Suprapubic skin (tissue), 4 donors: ENCODE measurements at regions not wholly inside any gene's neighbourhood (a gene's known extent, or its start where the extent isn't known, plus 50 kb on each side); places are given as distances from the start of the nearest gene placed in this dataset.

Experiments
- DNase-seq, 2 donors: peaks; one replicate each; pipeline ENCODE4 v3.0.0-alpha.2; 2019; ENCODE audit warnings: low spot score in 2 of 2
- H3K27ac ChIP-seq: fragments of 200-600 bp; sonication (generic); one replicate; pipeline ENCODE4 v1.5.1; 2019
- H3K27me3 ChIP-seq: fragments of 200-600 bp; sonication (generic); one replicate; pipeline ENCODE4 v1.5.1; 2019
- H3K36me3 ChIP-seq: fragments of 200-600 bp; sonication (generic); one replicate; pipeline ENCODE4 v1.5.1; 2019
- H3K4me1 ChIP-seq: fragments of 200-600 bp; sonication (generic); one replicate; pipeline ENCODE4 v1.5.1; 2019
- H3K4me3 ChIP-seq: fragments of 200-600 bp; sonication (generic); one replicate; pipeline ENCODE4 v1.5.1; 2019; ENCODE audit warnings: mild to moderate bottlenecking
- H3K9me3 ChIP-seq: fragments of 200-600 bp; sonication (generic); one replicate; pipeline ENCODE4 v1.5.1; 2019
- EP300 ChIP-seq: sonication (generic); formaldehyde crosslinking; IDR thresholded peaks from one replicate; pipeline ENCODE4 v1.6.1; 2017; ENCODE audit warnings: antibody characterized with exemption
- POLR2A ChIP-seq, 2 donors: fragments of 450-650 bp; IDR thresholded peaks; one replicate each; pipeline ENCODE4 v1.6.1; 2017; ENCODE audit warnings: antibody characterized with exemption in 2 of 2, mild to moderate bottlenecking in 2 of 2, moderate library complexity in 2 of 2
- POLR2AphosphoS5 ChIP-seq, 3 donors: sonication (generic); formaldehyde crosslinking; IDR thresholded peaks; one replicate each; pipeline ENCODE4 v1.6.1; 2017; ENCODE audit warnings: antibody characterized with exemption in 3 of 3
- WGBS: methylation state at CpG from one replicate; pipeline ENCODE4 v1.1.5; 2018; 5-methylcytosine and 5-hydroxymethylcytosine counted together
- TF ChIP-seq, protein P1 (sequence below), 2 donors: fragments of 200-600 bp in 1 of 2; fragments of 450-650 bp in 1 of 2; sonication (generic) in 1 of 2; IDR thresholded peaks; one replicate each; pipeline ENCODE4 v1.5.1; 2016 to 2019; ENCODE audit warnings: antibody characterized with exemption in 2 of 2, mild to moderate bottlenecking in 1 of 2, moderate library complexity in 1 of 2

DNA sequence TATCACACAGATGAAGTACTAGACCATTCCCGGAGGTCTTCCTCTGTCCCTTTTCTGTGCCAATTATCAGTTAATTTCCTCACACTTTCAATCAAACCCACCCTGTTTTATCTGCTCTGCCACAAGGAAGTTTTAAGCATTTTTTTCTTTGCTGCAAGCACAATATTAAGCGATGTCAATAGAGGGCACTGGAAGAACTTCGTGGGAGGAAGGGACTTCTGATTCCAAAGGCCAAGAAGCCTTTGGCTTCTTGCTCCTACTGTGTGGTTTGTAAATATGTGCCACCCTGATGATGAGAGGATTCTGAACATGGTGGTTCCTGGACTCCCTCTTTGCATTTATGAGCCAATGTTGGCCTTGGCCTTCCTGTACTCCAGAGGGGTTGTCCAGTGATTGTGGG is 1712.5 kb upstream of the C9orf72 start:
- DNase-seq, result no peak
- Histone ChIP-seq H3K27ac (no peak overlapping the region), H3K36me3 (no peaks in the 10 kb centered on the region), H3K4me3 (no peak overlapping the region), H3K27me3 (no peaks in the 10 kb centered on the region), H3K4me1 (no peaks in the 10 kb centered on the region), H3K9me3 (no peaks in the 10 kb centered on the region)
- TF ChIP-seq POLR2A (IDR thresholded peaks at IDR 0.05), result no peak
- TF ChIP-seq, protein P1, sequence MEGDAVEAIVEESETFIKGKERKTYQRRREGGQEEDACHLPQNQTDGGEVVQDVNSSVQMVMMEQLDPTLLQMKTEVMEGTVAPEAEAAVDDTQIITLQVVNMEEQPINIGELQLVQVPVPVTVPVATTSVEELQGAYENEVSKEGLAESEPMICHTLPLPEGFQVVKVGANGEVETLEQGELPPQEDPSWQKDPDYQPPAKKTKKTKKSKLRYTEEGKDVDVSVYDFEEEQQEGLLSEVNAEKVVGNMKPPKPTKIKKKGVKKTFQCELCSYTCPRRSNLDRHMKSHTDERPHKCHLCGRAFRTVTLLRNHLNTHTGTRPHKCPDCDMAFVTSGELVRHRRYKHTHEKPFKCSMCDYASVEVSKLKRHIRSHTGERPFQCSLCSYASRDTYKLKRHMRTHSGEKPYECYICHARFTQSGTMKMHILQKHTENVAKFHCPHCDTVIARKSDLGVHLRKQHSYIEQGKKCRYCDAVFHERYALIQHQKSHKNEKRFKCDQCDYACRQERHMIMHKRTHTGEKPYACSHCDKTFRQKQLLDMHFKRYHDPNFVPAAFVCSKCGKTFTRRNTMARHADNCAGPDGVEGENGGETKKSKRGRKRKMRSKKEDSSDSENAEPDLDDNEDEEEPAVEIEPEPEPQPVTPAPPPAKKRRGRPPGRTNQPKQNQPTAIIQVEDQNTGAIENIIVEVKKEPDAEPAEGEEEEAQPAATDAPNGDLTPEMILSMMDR (IDR thresholded peaks at IDR 0.05), result no peak
- no peak for TF ChIP-seq POLR2AphosphoS5 (IDR thresholded peaks at IDR 0.05)
- no peak for TF ChIP-seq EP300
- WGBS, result 52% methylated on average over 3 of the region's 3 CpGs

DNA sequence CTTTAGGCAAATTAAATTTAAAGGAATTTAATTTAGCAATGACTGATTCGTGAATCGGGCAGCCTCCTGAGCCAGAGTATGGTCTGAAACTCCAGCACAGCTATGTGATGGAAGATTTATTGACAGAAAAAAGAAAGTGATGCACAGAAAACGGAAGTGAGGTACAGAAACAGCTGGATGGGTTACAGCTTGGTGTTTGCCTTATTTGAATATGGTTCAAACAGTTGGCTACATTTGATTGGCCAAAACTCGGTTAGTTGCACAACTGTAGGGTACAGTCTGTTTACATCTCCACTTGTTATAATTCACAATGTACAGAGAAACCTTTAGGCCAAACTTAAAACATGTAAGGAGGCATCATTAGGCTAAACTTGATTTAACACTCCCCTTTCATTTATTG is 1716.1 kb upstream of the C9orf72 start:
- WGBS, result 61% methylated on average over 4 of the region's 4 CpGs
- no peak overlapping the region for H3K4me3 ChIP-seq
- no peaks in the 10 kb centered on the region for H3K36me3 ChIP-seq
- H3K27me3 ChIP-seq, result no peaks in the 10 kb centered on the region
- no peak for DNase-seq
- no peak overlapping the region for H3K27ac ChIP-seq
- no peaks in the 10 kb centered on the region for H3K4me1 ChIP-seq
- H3K9me3 ChIP-seq, result no peaks in the 10 kb centered on the region
- TF ChIP-seq POLR2AphosphoS5 (IDR thresholded peaks at IDR 0.05) (no peak), EP300 (no peak), POLR2A (IDR thresholded peaks at IDR 0.05) (no peak)
- TF ChIP-seq, protein P1 (IDR thresholded peaks at IDR 0.05), result no peak

DNA sequence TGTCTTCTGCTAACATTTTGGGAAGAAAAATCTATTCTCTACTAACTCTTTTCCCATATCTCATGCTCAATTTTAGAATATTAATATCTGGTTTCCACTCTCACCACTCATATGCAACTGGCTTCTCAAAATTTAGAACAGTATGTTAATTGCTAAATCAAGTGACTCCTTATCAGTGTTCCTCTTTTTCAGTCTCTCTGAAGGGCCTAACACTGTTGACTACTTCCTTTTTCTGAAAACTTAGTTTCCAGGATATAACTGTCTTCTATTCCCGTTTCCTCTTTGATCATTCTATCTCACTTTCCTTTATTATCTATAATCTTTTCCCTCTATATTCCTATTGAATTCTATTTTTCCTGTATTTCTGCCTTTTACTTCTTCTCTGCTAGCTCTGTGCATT is 1717.2 kb upstream of the C9orf72 start:
- TF ChIP-seq EP300, result no peak
- TF ChIP-seq POLR2A (IDR thresholded peaks at IDR 0.05), result no peak
- TF ChIP-seq, protein P1 (IDR thresholded peaks at IDR 0.05), result no peak
- no peak for TF ChIP-seq POLR2AphosphoS5 (IDR thresholded peaks at IDR 0.05)
- 65% methylated on average over 1 of the region's 1 CpG for WGBS
- Histone ChIP-seq H3K9me3 (no peaks in the 10 kb centered on the region), H3K4me3 (no peak overlapping the region), H3K27ac (no peak overlapping the region), H3K36me3 (no peaks in the 10 kb centered on the region), H3K4me1 (no peaks in the 10 kb centered on the region), H3K27me3 (no peaks in the 10 kb centered on the region)
- no peak for DNase-seq

DNA sequence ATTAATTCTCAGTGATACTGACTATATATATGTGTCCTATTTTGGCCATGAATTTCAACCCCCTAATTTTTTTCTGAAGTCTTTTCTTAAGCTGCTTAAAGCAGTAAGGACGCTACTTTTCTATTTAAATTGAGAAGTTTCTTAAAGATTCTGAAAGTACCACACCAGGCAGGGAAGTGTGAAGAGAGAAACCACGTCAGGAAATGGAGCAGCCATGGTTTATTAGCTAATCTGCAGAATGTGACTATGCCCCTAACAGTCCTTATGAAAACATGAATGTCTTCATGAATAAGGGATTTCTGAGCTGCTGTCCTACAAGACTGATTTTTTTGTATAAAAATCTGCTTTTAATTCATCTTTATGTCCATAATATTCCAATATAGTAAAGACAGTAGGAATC is 1724.3 kb upstream of the C9orf72 start:
- Histone ChIP-seq H3K27me3 (no peaks in the 10 kb centered on the region), H3K27ac (no peak overlapping the region), H3K9me3 (no peaks in the 10 kb centered on the region), H3K4me3 (no peak overlapping the region), H3K4me1 (no peaks in the 10 kb centered on the region), H3K36me3 (no peaks in the 10 kb centered on the region)
- no peak for DNase-seq
- no peak for TF ChIP-seq POLR2A (IDR thresholded peaks at IDR 0.05)
- no peak for TF ChIP-seq POLR2AphosphoS5 (IDR thresholded peaks at IDR 0.05)
- no peak for TF ChIP-seq EP300
- TF ChIP-seq, protein P1 (IDR thresholded peaks at IDR 0.05), result no peak
- WGBS, result 57% methylated on average over 2 of the region's 2 CpGs

DNA sequence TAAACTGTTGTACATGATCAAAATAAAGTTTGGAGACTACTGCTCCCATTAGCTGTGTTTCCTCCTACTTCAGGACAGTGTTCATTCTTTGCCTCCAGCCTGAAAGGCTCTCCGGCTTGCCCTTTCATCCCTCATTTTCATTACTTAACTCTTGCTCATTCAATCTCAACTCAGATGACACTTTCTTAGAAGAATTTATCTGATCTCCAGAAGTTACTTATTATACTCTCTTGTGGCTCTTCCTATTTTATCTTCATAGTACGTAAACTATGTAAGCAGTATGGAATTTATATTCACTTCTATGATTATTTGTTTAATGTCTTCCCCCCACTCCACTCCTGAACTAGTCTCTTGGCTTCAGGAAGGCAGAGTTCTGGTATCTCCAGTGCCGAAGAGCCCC is 1737.9 kb upstream of the C9orf72 start:
- Histone ChIP-seq H3K9me3 (no peaks in the 10 kb centered on the region), H3K27ac (no peak overlapping the region), H3K36me3 (no peaks in the 10 kb centered on the region), H3K27me3 (no peaks in the 10 kb centered on the region), H3K4me1 (no peaks in the 10 kb centered on the region), H3K4me3 (no peak overlapping the region)
- DNase-seq, result no peak
- TF ChIP-seq POLR2A (IDR thresholded peaks at IDR 0.05) (no peak), EP300 (no peak), POLR2AphosphoS5 (IDR thresholded peaks at IDR 0.05) (no peak)
- TF ChIP-seq, protein P1 (IDR thresholded peaks at IDR 0.05), result no peak
- 59% methylated on average over 3 of the region's 3 CpGs for WGBS
